Suprapubic skin (tissue), 4 donors: ENCODE measurements at regions not wholly inside any gene's neighbourhood (a gene's known extent, or its start where the extent isn't known, plus 50 kb on each side); places are given as distances from the start of the nearest gene placed in this dataset.

ENCODE experiments used
- DNase-seq, 2 donors: peaks; one replicate each; pipeline ENCODE4 v3.0.0-alpha.2; 2019; ENCODE audit warnings: low spot score in 2 of 2
- H3K27ac ChIP-seq: fragments of 200-600 bp; sonication (generic); one replicate; pipeline ENCODE4 v1.5.1; 2019
- H3K27me3 ChIP-seq: fragments of 200-600 bp; sonication (generic); one replicate; pipeline ENCODE4 v1.5.1; 2019
- H3K36me3 ChIP-seq: fragments of 200-600 bp; sonication (generic); one replicate; pipeline ENCODE4 v1.5.1; 2019
- H3K4me1 ChIP-seq: fragments of 200-600 bp; sonication (generic); one replicate; pipeline ENCODE4 v1.5.1; 2019
- H3K4me3 ChIP-seq: fragments of 200-600 bp; sonication (generic); one replicate; pipeline ENCODE4 v1.5.1; 2019; ENCODE audit warnings: mild to moderate bottlenecking
- H3K9me3 ChIP-seq: fragments of 200-600 bp; sonication (generic); one replicate; pipeline ENCODE4 v1.5.1; 2019
- CTCF ChIP-seq, 2 donors: fragments of 200-600 bp in 1 of 2; fragments of 450-650 bp in 1 of 2; sonication (generic) in 1 of 2; IDR thresholded peaks; one replicate each; pipeline ENCODE4 v1.5.1; 2016 to 2019; ENCODE audit warnings: antibody characterized with exemption in 2 of 2, mild to moderate bottlenecking in 1 of 2, moderate library complexity in 1 of 2
- EP300 ChIP-seq: sonication (generic); formaldehyde crosslinking; IDR thresholded peaks from one replicate; pipeline ENCODE4 v1.6.1; 2017; ENCODE audit warnings: antibody characterized with exemption
- POLR2A ChIP-seq, 2 donors: fragments of 450-650 bp; IDR thresholded peaks; one replicate each; pipeline ENCODE4 v1.6.1; 2017; ENCODE audit warnings: antibody characterized with exemption in 2 of 2, mild to moderate bottlenecking in 2 of 2, moderate library complexity in 2 of 2
- POLR2AphosphoS5 ChIP-seq, 3 donors: sonication (generic); formaldehyde crosslinking; IDR thresholded peaks; one replicate each; pipeline ENCODE4 v1.6.1; 2017; ENCODE audit warnings: antibody characterized with exemption in 3 of 3
- WGBS: methylation state at CpG from one replicate; pipeline ENCODE4 v1.1.5; 2018; 5-methylcytosine and 5-hydroxymethylcytosine counted together

GRCh38 chr5:144972317-144972716 lies 801.6 kb downstream of the KCTD16 start:
- Histone ChIP-seq H3K27me3 (no peaks in the 10 kb centered on the region), H3K4me3 (no peak overlapping the region), H3K27ac (no peak overlapping the region), H3K36me3 (no peaks in the 10 kb centered on the region), H3K4me1 (no peaks in the 10 kb centered on the region), H3K9me3 (no peaks in the 10 kb centered on the region)
- WGBS = 78% methylated on average over 3 of the region's 3 CpGs
- DNase-seq = no peak
- TF ChIP-seq CTCF (IDR thresholded peaks at IDR 0.05) (no peak), POLR2A (IDR thresholded peaks at IDR 0.05) (no peak), POLR2AphosphoS5 (IDR thresholded peaks at IDR 0.05) (no peak), EP300 (no peak)

GRCh38 chr5:144971108-144971850 lies 800.6 kb downstream of the KCTD16 start:
- H3K9me3 ChIP-seq = no peaks in the 10 kb centered on the region
- no peak overlapping the region for H3K4me3 ChIP-seq
- no peak overlapping the region for H3K27ac ChIP-seq
- H3K4me1 ChIP-seq = no peaks in the 10 kb centered on the region
- H3K36me3 ChIP-seq = no peaks in the 10 kb centered on the region
- no peaks in the 10 kb centered on the region for H3K27me3 ChIP-seq
- 55% methylated on average over 6 of the region's 6 CpGs for WGBS
- DNase-seq = no peak
- TF ChIP-seq POLR2AphosphoS5 (IDR thresholded peaks at IDR 0.05) (no peak), EP300 (no peak), POLR2A (IDR thresholded peaks at IDR 0.05) (no peak), CTCF (IDR thresholded peaks at IDR 0.05) (no peak)

- TF ChIP-seq EP300 (no peak), CTCF (IDR thresholded peaks at IDR 0.05) (no peak), POLR2AphosphoS5 (IDR thresholded peaks at IDR 0.05) (no peak), POLR2A (IDR thresholded peaks at IDR 0.05) (no peak)
- Histone ChIP-seq H3K4me3 (no peak overlapping the region), H3K9me3 (no peaks in the 10 kb centered on the region), H3K27me3 (no peaks in the 10 kb centered on the region), H3K36me3 (no peaks in the 10 kb centered on the region), H3K27ac (no peak overlapping the region), H3K4me1 (no peaks in the 10 kb centered on the region)
- no peak for DNase-seq
Observed at GRCh38 chr5:144960296-144960695, 789.6 kb downstream of the KCTD16 start.

- WGBS = 27% methylated on average over 1 of the region's 1 CpG
- no peak for DNase-seq
Observed at GRCh38 chr5:144958002-144958401, 787.3 kb downstream of the KCTD16 start.

GRCh38 chr5:144950996-144951395 lies 780.3 kb downstream of the KCTD16 start:
- no peaks in the 10 kb centered on the region for H3K9me3 ChIP-seq
- no peak overlapping the region for H3K27ac ChIP-seq
- H3K27me3 ChIP-seq = no peaks in the 10 kb centered on the region
- H3K4me3 ChIP-seq = no peak overlapping the region
- H3K36me3 ChIP-seq = no peaks in the 10 kb centered on the region
- WGBS = 54% methylated on average over 2 of the region's 2 CpGs
- no peaks in the 10 kb centered on the region for H3K4me1 ChIP-seq
- no peak for DNase-seq
- no peak for TF ChIP-seq CTCF (IDR thresholded peaks at IDR 0.05)
- no peak for TF ChIP-seq EP300
- TF ChIP-seq POLR2AphosphoS5 (IDR thresholded peaks at IDR 0.05) = no peak
- no peak for TF ChIP-seq POLR2A (IDR thresholded peaks at IDR 0.05)

More at GRCh38 chr5:144958002-144958401, 787.3 kb downstream of the KCTD16 start:
- no peaks in the 10 kb centered on the region for H3K36me3 ChIP-seq
- TF ChIP-seq POLR2AphosphoS5 (IDR thresholded peaks at IDR 0.05) (no peak), CTCF (IDR thresholded peaks at IDR 0.05) (no peak), POLR2A (IDR thresholded peaks at IDR 0.05) (no peak), EP300 (no peak)
- no peaks in the 10 kb centered on the region for H3K27me3 ChIP-seq
- no peak overlapping the region for H3K27ac ChIP-seq
- H3K9me3 ChIP-seq = no peaks in the 10 kb centered on the region
- H3K4me3 ChIP-seq = no peak overlapping the region
- H3K4me1 ChIP-seq = no peaks in the 10 kb centered on the region
